ENCODE measurements at regions not wholly inside any gene's neighbourhood (a gene's known extent, or its start where the extent isn't known, plus 50 kb on each side); places are given as distances from the start of the nearest gene placed in this dataset.

- TF ChIP-seq CTCF (IDR thresholded peaks at IDR 0.05; ENCODE audit: low read depth, low read length, poor library complexity, severe bottlenecking), result no peak
- no peak for TF ChIP-seq EZH2phosphoT487 (IDR thresholded peaks at IDR 0.05; ENCODE audit: borderline replicate concordance, low read length)
Observed at GRCh38 chr9:108184009-108184408, 671.8 kb downstream of the ACTL7B start.
